Left ventricle myocardium inferior (tissue), 1 donor: ENCODE measurements at regions not wholly inside any gene's neighbourhood (a gene's known extent, or its start where the extent isn't known, plus 50 kb on each side); places are given as distances from the start of the nearest gene placed in this dataset.

Experiments used
- DNase-seq: peaks from one replicate; pipeline ENCODE4 v3.0.0-alpha.2; 2020
- H3K27ac ChIP-seq: fragments of 200-600 bp; replicated peaks from 2 replicates; pipeline ENCODE4 v1.8.0; 2021
- H3K27me3 ChIP-seq: fragments of 200-600 bp; 2 replicates; pipeline ENCODE4 v1.8.0; 2021; ENCODE audit warnings: low read depth
- H3K36me3 ChIP-seq: fragments of 200-600 bp; 2 replicates; pipeline ENCODE4 v1.8.0; 2021
- H3K4me1 ChIP-seq: fragments of 200-600 bp; 2 replicates; pipeline ENCODE4 v1.8.0; 2021
- H3K4me3 ChIP-seq: fragments of 200-600 bp; 2 replicates; pipeline ENCODE4 v1.8.0; 2021; ENCODE audit warnings: mild to moderate bottlenecking, moderate library complexity
- H3K9me3 ChIP-seq: fragments of 200-600 bp; replicated peaks from 2 replicates; pipeline ENCODE4 v1.8.0; 2021
- CTCF ChIP-seq: fragments of 200-600 bp; IDR thresholded peaks from 2 replicates; pipeline ENCODE4 v1.8.0; 2021; ENCODE audit warnings: antibody characterized with exemption, mild to moderate bottlenecking, borderline replicate concordance
- intact Hi-C: fragments of 100-400 bp; cut with micrococcal nuclease; formaldehyde crosslinking; loops from one replicate; pipeline ENCODE4 v1.11.0; 2022
- donor health status: DM: no; HTN: yes; CAD: no; lungs with severe emphysema.

- no peaks in the 10 kb centered on the region for H3K36me3 ChIP-seq
- intact Hi-C loops: no loop called here
- peaks cover 20% of the 10 kb centered on the region for H3K9me3 ChIP-seq
- H3K4me1 ChIP-seq: no peaks in the 10 kb centered on the region
- H3K27ac ChIP-seq: no peak overlapping the region
- H3K4me3 ChIP-seq: no peak overlapping the region
- TF ChIP-seq CTCF: no peak
- no peak for DNase-seq
- H3K27me3 ChIP-seq: peaks cover 23% of the 10 kb centered on the region
Observed at GRCh38 chr16:17817260-17817659, 346.5 kb upstream of the XYLT1 start.

GRCh38 chr16:17812771-17813170 lies 342.0 kb upstream of the XYLT1 start:
- Histone ChIP-seq H3K4me1 (no peaks in the 10 kb centered on the region), H3K27me3 (peaks cover 17% of the 10 kb centered on the region), H3K27ac (no peak overlapping the region), H3K4me3 (no peak overlapping the region), H3K9me3 (peaks cover 20% of the 10 kb centered on the region), H3K36me3 (no peaks in the 10 kb centered on the region)
- TF ChIP-seq CTCF: no peak
- DNase-seq: no peak
- intact Hi-C loops: no loop called here

GRCh38 chr16:17804857-17805256 lies 334.1 kb upstream of the XYLT1 start:
- Histone ChIP-seq H3K27me3 (peaks cover 45% of the 10 kb centered on the region), H3K36me3 (no peaks in the 10 kb centered on the region), H3K4me1 (no peaks in the 10 kb centered on the region), H3K27ac (no peak overlapping the region), H3K4me3 (no peak overlapping the region), H3K9me3 (no peaks in the 10 kb centered on the region)
- DNase-seq: no peak
- intact Hi-C loops: no loop called here
- TF ChIP-seq CTCF: no peak

- H3K4me3 ChIP-seq: no peak overlapping the region
- H3K36me3 ChIP-seq: no peaks in the 10 kb centered on the region
- peaks cover 45% of the 10 kb centered on the region for H3K27me3 ChIP-seq
- H3K27ac ChIP-seq: no peak overlapping the region
- no peaks in the 10 kb centered on the region for H3K9me3 ChIP-seq
- no peaks in the 10 kb centered on the region for H3K4me1 ChIP-seq
- intact Hi-C loops: no loop called here
- DNase-seq: no peak
- no peak for TF ChIP-seq CTCF
Observed at GRCh38 chr16:17803625-17804410, 333.1 kb upstream of the XYLT1 start.

GRCh38 chr16:17802571-17802970 lies 331.8 kb upstream of the XYLT1 start:
- no peak for TF ChIP-seq CTCF
- no peaks in the 10 kb centered on the region for H3K4me1 ChIP-seq
- intact Hi-C loops: no loop called here
- no peaks in the 10 kb centered on the region for H3K36me3 ChIP-seq
- H3K9me3 ChIP-seq: no peaks in the 10 kb centered on the region
- H3K27ac ChIP-seq: no peak overlapping the region
- H3K4me3 ChIP-seq: no peak overlapping the region
- peaks cover 44% of the 10 kb centered on the region for H3K27me3 ChIP-seq
- DNase-seq: no peak
